ENCODE measurements at regions not wholly inside any gene's neighbourhood (a gene's known extent, or its start where the extent isn't known, plus 50 kb on each side); places are given as distances from the start of the nearest gene placed in this dataset.
"Not testable (repeated sequence)": the region's sequence is repeated elsewhere in the genome, so short reads cannot be mapped to it uniquely, and the experiment has no call there.

- H3K4me3 ChIP-seq (ENCODE audit: low read depth, low read length) = no peak overlapping the region
- DNase-seq (ENCODE audit: low read depth) = no peak
- TF ChIP-seq CTCF (IDR thresholded peaks at IDR 0.05; ENCODE audit: low read depth, low read length) (no peak), MAX (IDR thresholded peaks at IDR 0.05; ENCODE audit: low read depth, low read length) (no peak), MYC (IDR thresholded peaks at IDR 0.05; ENCODE audit: low read depth, low read length) (no peak), POLR2A (IDR thresholded peaks at IDR 0.05; ENCODE audit: extremely low read depth, insufficient read length) (no peak)
Observed at GRCh38 chr5:57880216-57880615, 397.6 kb upstream of the ACTBL2 start.

DNA sequence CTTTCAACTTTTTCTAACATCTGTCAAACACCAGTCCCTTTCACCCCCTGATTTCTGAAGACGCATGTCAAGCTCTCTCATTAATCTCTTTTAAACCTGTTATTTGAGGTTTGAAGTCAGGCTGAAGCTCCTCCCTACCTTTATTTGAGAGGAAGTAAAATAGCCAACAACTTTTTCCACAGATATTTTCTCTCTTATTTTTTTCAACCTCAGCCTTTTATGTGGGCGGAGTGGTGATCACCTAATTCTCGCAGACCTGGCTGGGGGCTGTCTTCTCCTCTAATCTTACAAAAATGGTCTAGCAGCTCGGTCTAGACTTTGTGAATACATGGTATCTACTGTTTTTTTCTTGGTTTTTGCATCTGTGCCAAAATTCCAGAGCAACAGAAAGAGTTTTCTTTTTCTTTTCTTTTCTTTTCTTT, 395.7 kb upstream of the ACTBL2 start:
- TF ChIP-seq MYC (IDR thresholded peaks at IDR 0.05; ENCODE audit: low read depth, low read length) = no peak
- no peak for TF ChIP-seq CTCF (IDR thresholded peaks at IDR 0.05; ENCODE audit: low read depth, low read length)
- no peak for TF ChIP-seq MAX (IDR thresholded peaks at IDR 0.05; ENCODE audit: low read depth, low read length)
- TF ChIP-seq POLR2A (IDR thresholded peaks at IDR 0.05; ENCODE audit: extremely low read depth, insufficient read length) = no peak
- DNase-seq (ENCODE audit: low read depth) = no peak
- H3K4me3 ChIP-seq (ENCODE audit: low read depth, low read length) = no peak overlapping the region

- no peak overlapping the region for H3K4me3 ChIP-seq (ENCODE audit: low read depth, low read length)
- no peak for DNase-seq (ENCODE audit: low read depth)
- TF ChIP-seq MAX (IDR thresholded peaks at IDR 0.05; ENCODE audit: low read depth, low read length) = no peak
- no peak for TF ChIP-seq MYC (IDR thresholded peaks at IDR 0.05; ENCODE audit: low read depth, low read length)
- TF ChIP-seq POLR2A (IDR thresholded peaks at IDR 0.05; ENCODE audit: extremely low read depth, insufficient read length) = no peak
- TF ChIP-seq CTCF (IDR thresholded peaks at IDR 0.05; ENCODE audit: low read depth, low read length) = no peak
Observed at GRCh38 chr5:57871496-57871895, 388.9 kb upstream of the ACTBL2 start.

GRCh38 chr5:57870267-57870666, 387.7 kb upstream of the ACTBL2 start:
- not testable (repeated sequence) for DNase-seq (ENCODE audit: low read depth); H3K4me3 ChIP-seq (ENCODE audit: low read depth, low read length)

DNA sequence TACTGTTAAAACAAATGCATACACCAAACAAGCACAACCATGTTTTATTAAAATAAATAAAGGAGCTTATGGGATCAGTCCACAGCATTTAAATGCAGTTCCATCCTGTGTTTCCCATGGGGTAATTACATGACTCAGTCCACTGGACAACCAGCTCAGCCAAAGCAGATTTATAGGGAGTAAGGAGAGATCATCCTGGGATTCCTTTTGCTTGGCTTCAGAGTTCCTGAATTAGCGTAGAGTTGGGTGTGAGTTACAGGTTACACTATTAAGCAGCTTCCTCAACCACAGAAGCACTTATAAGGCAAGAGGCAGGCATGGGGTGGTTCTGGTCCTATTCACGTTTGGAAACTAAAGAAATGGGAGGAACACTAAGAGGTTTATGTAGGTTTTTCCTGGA, 381.1 kb upstream of the ACTBL2 start:
- TF ChIP-seq MYC (IDR thresholded peaks at IDR 0.05; ENCODE audit: low read depth, low read length) (no peak), MAX (IDR thresholded peaks at IDR 0.05; ENCODE audit: low read depth, low read length) (no peak), CTCF (IDR thresholded peaks at IDR 0.05; ENCODE audit: low read depth, low read length) (no peak), POLR2A (IDR thresholded peaks at IDR 0.05; ENCODE audit: extremely low read depth, insufficient read length) (no peak)
- no peak for DNase-seq (ENCODE audit: low read depth)
- H3K4me3 ChIP-seq (ENCODE audit: low read depth, low read length) = no peak overlapping the region

DNA sequence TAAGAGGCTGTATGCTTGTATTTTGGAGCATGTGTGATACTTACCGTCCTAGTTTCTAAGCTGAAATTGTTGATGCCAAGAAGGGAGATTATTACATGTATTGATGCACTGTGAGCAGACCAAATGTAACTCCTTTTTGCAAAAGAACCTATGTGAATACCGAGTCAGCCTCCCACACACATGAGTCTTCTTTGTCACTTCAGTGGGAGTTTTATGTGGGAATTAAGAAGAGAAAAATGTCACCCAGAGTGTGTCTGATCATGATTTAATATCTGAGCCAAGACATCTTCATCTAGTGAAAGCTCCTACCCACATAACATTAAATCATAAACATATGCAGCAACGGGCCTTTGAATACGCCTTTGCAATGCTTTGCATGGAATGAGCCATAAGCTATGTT, 380.3 kb upstream of the ACTBL2 start:
- DNase-seq (ENCODE audit: low read depth) = no peak
- TF ChIP-seq CTCF (IDR thresholded peaks at IDR 0.05; ENCODE audit: low read depth, low read length) = no peak
- no peak for TF ChIP-seq POLR2A (IDR thresholded peaks at IDR 0.05; ENCODE audit: extremely low read depth, insufficient read length)
- no peak for TF ChIP-seq MYC (IDR thresholded peaks at IDR 0.05; ENCODE audit: low read depth, low read length)
- no peak for TF ChIP-seq MAX (IDR thresholded peaks at IDR 0.05; ENCODE audit: low read depth, low read length)
- H3K4me3 ChIP-seq (ENCODE audit: low read depth, low read length) = no peak overlapping the region
